Neural progenitor cell (in vitro differentiated cells): ENCODE measurements at regions not wholly inside any gene's neighbourhood (a gene's known extent, or its start where the extent isn't known, plus 50 kb on each side); places are given as distances from the start of the nearest gene placed in this dataset.

ENCODE experiments used
- CTCF ChIP-seq: fragments of 200-600 bp; sonication (generic); IDR thresholded peaks from 2 replicates; pipeline ENCODE4 v1.5.1; 2017; ENCODE audit warnings: antibody characterized with exemption, mild to moderate bottlenecking
- EZH2 ChIP-seq: fragments of 200-600 bp; sonication (generic); IDR thresholded peaks from 2 replicates; pipeline ENCODE4 v1.6.1; 2017; ENCODE audit warnings: antibody characterized with exemption, mild to moderate bottlenecking, moderate library complexity

GRCh38 chr7:25844102-25844870, 307.7 kb upstream of the NFE2L3 start:
- TF ChIP-seq CTCF (no peak), EZH2 (no peak)
